HEK293 (cell line): ENCODE measurements at regions not wholly inside any gene's neighbourhood (a gene's known extent, or its start where the extent isn't known, plus 50 kb on each side); places are given as distances from the start of the nearest gene placed in this dataset.

ENCODE experiments used
- CTCF ChIA-PET: fragments of 350-600 bp; formaldehyde crosslinking; extraction: SDS; loops from one replicate; lab custom pipeline; 2021; ENCODE audit warnings: antibody characterized with exemption; lab: Yijun Ruan, JAX
- POLR2A ChIA-PET: fragments of 300-600 bp; formaldehyde crosslinking; extraction: SDS; loops from one replicate; lab custom pipeline; 2020; ENCODE audit warnings: antibody characterized with exemption, inconsistent platforms; lab: Yijun Ruan, JAX
- H3K27ac ChIP-seq: fragments of 200-500 bp; sonication (Bioruptor generic); 2 replicates; pipeline ENCODE4 v1.5.1; 2014; ENCODE audit warnings: low read depth, low read length, control low read depth, inconsistent platforms; ENCODE audit errors: extremely low read depth
- H3K36me3 ChIP-seq, 2 experiments: fragments of 200-500 bp in 1 of 2; sonication (Bioruptor generic) in 1 of 2; 1 replicate in 1 of 2; 2 replicates in 1 of 2; pipeline ENCODE4 v1.5.1; 2014 to 2017; ENCODE audit warnings: inconsistent platforms in 2 of 2, low read length in 2 of 2; ENCODE audit not compliant: control insufficient read depth in 2 of 2, insufficient read depth in 1 of 2
- H3K4me1 ChIP-seq: fragments of 200-500 bp; sonication (Bioruptor generic); 2 replicates; pipeline ENCODE4 v1.5.1; 2014; ENCODE audit warnings: mild to moderate bottlenecking, low read length, inconsistent platforms; ENCODE audit not compliant: control insufficient read depth, insufficient read depth
- H3K4me3 ChIP-seq: 2 replicates; pipeline ENCODE4 v1.5.1; 2011; ENCODE audit warnings: low read depth, mild to moderate bottlenecking, control low read depth, low read length, moderate library complexity
- H3K9me3 ChIP-seq: fragments of 200-500 bp; sonication (Bioruptor generic); 2 replicates; pipeline ENCODE4 v1.5.1; 2014; ENCODE audit warnings: low read depth, low read length, inconsistent platforms; ENCODE audit not compliant: control insufficient read depth, insufficient read depth
- OVOL3 ChIP-seq: fragments of 450-650 bp; formaldehyde crosslinking; IDR thresholded peaks from 2 replicates; pipeline ENCODE4 v1.5.1; 2016; ENCODE audit warnings: missing biosample characterization, missing genetic modification characterization
- SALL2 ChIP-seq: fragments of 450-650 bp; formaldehyde crosslinking; IDR thresholded peaks from 2 replicates; pipeline ENCODE4 v1.5.0; 2017; ENCODE audit warnings: missing biosample characterization, mild to moderate bottlenecking, missing genetic modification characterization, borderline replicate concordance
- SETDB1 ChIP-seq: IDR thresholded peaks from one replicate; pipeline ENCODE4 v1.6.1; 2017; ENCODE audit warnings: mild to moderate bottlenecking, low read length, moderate library complexity, mixed read lengths; ENCODE audit not compliant: insufficient read length
- SP7 ChIP-seq: fragments of 450-650 bp; formaldehyde crosslinking; IDR thresholded peaks from 2 replicates; pipeline ENCODE4 v1.5.1; 2016; ENCODE audit warnings: missing biosample characterization, missing genetic modification characterization
- ZBTB21 ChIP-seq: fragments of 450-650 bp; formaldehyde crosslinking; IDR thresholded peaks from 2 replicates; pipeline ENCODE4 v1.5.1; 2017; ENCODE audit warnings: missing biosample characterization, missing genetic modification characterization
- ZNF10 ChIP-seq: fragments of 450-650 bp; formaldehyde crosslinking; IDR thresholded peaks from 2 replicates; pipeline ENCODE4 v1.5.1; 2017; ENCODE audit warnings: missing biosample characterization, missing genetic modification characterization
- ZNF2 ChIP-seq: fragments of 450-650 bp; formaldehyde crosslinking; IDR thresholded peaks from 2 replicates; pipeline ENCODE4 v1.5.1; 2016; ENCODE audit warnings: missing biosample characterization, missing genetic modification characterization
- ZNF202 ChIP-seq: fragments of 450-650 bp; formaldehyde crosslinking; IDR thresholded peaks from 2 replicates; pipeline ENCODE4 v1.5.1; 2016; ENCODE audit warnings: missing biosample characterization, missing genetic modification characterization, borderline replicate concordance
- ZNF221 ChIP-seq: fragments of 450-650 bp; formaldehyde crosslinking; IDR thresholded peaks from 2 replicates; pipeline ENCODE4 v1.5.1; 2017; ENCODE audit warnings: missing biosample characterization, missing genetic modification characterization, borderline replicate concordance
- ZNF324 ChIP-seq: fragments of 450-650 bp; formaldehyde crosslinking; IDR thresholded peaks from 2 replicates; pipeline ENCODE4 v1.5.1; 2016; ENCODE audit warnings: missing biosample characterization, missing genetic modification characterization
- ZNF350 ChIP-seq: fragments of 450-650 bp; formaldehyde crosslinking; IDR thresholded peaks from 2 replicates; pipeline ENCODE4 v1.5.0; 2017; ENCODE audit warnings: missing biosample characterization, mild to moderate bottlenecking, missing genetic modification characterization
- ZNF433 ChIP-seq: fragments of 450-650 bp; formaldehyde crosslinking; IDR thresholded peaks from 2 replicates; pipeline ENCODE4 v1.5.1; 2016; ENCODE audit warnings: missing biosample characterization, missing genetic modification characterization, low read depth
- ZNF530 ChIP-seq: fragments of 450-650 bp; formaldehyde crosslinking; IDR thresholded peaks from 2 replicates; pipeline ENCODE4 v1.5.1; 2016; ENCODE audit warnings: low read depth, missing biosample characterization, missing genetic modification characterization
- ZNF548 ChIP-seq: fragments of 450-650 bp; formaldehyde crosslinking; IDR thresholded peaks from 2 replicates; pipeline ENCODE4 v1.5.1; 2016; ENCODE audit warnings: missing biosample characterization, missing genetic modification characterization
- ZNF830 ChIP-seq: fragments of 450-650 bp; IDR thresholded peaks from 2 replicates; pipeline ENCODE4 v1.5.0; 2018; ENCODE audit warnings: missing biosample characterization, missing genetic modification characterization, low read depth, mild to moderate bottlenecking, moderate library complexity
- TF ChIP-seq, protein P1 (sequence below): fragments of 450-650 bp; formaldehyde crosslinking; IDR thresholded peaks from 2 replicates; pipeline ENCODE4 v1.5.1; 2017; ENCODE audit warnings: missing biosample characterization, mild to moderate bottlenecking, missing genetic modification characterization, moderate library complexity
- TF ChIP-seq, protein P2 (sequence below): fragments of 450-650 bp; formaldehyde crosslinking; IDR thresholded peaks from 2 replicates; pipeline ENCODE4 v1.5.1; 2016; ENCODE audit warnings: missing biosample characterization, missing genetic modification characterization, borderline replicate concordance
- TF ChIP-seq, protein P3 (sequence below): fragments of 450-650 bp; formaldehyde crosslinking; IDR thresholded peaks from 2 replicates; pipeline ENCODE4 v1.5.1; 2016; ENCODE audit warnings: missing biosample characterization, missing genetic modification characterization
- TF ChIP-seq, protein P4 (sequence below): fragments of 450-650 bp; formaldehyde crosslinking; IDR thresholded peaks from 2 replicates; pipeline ENCODE4 v1.5.1; 2016; ENCODE audit warnings: missing biosample characterization, missing genetic modification characterization
- TF ChIP-seq, protein P5 (sequence below): fragments of 450-650 bp; formaldehyde crosslinking; IDR thresholded peaks from 2 replicates; pipeline ENCODE4 v1.5.1; 2016; ENCODE audit warnings: missing biosample characterization, missing genetic modification characterization

DNA sequence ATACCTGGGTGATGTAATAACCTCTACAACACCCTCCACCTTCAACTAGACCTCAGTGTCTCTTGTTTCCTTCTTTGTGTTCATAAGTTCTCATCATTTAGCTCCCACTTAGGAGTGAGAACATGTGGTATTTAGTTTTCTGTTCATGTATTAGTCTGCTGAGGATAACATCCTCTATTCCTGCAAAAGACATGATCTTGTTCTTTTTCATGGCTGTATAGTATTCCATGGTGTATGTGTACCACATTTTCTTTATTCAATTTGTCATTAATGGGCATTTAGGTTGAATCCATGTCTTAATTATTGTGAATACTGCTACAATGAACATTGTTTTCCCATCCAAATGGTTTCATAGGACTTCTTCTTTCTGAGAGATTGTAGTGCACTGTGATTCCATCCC lies 135.7 kb downstream of the MBL2 start:
- no peak overlapping the region for H3K4me3 ChIP-seq
- no peaks in the 10 kb centered on the region for H3K9me3 ChIP-seq
- ChIA-PET POLR2A (no interaction called here), CTCF (interaction anchor here (0.6 kb wide), 2 partner anchors 70 to 315 kb away, joined by 3 read pairs; no protein-coding TSS in a partner anchor)
- no peaks in the 10 kb centered on the region for H3K36me3 ChIP-seq
- H3K27ac ChIP-seq, result no peak overlapping the region
- no peaks in the 10 kb centered on the region for H3K4me1 ChIP-seq
- TF ChIP-seq ZNF2 (tag by site-specific recombination) (no peak), OVOL3 (no peak), ZBTB21 (no peak), ZNF548 (tag by site-specific recombination) (no peak), ZNF433 (tag by site-specific recombination) (no peak), ZNF350 (tag by site-specific recombination) (no peak), SALL2 (no peak), ZNF830 (tag by site-specific recombination) (no peak), ZNF10 (tag by site-specific recombination) (no peak), ZNF324 (tag by site-specific recombination) (no peak), ZNF530 (tag by site-specific recombination) (no peak), ZNF202 (0 out of 2 replicates have a peak, but pooled peaks have one; percentile 28), SETDB1 (peak; percentile 47), ZNF221 (tag by site-specific recombination) (no peak), SP7 (tag by site-specific recombination) (no peak)
- TF ChIP-seq, protein P1, sequence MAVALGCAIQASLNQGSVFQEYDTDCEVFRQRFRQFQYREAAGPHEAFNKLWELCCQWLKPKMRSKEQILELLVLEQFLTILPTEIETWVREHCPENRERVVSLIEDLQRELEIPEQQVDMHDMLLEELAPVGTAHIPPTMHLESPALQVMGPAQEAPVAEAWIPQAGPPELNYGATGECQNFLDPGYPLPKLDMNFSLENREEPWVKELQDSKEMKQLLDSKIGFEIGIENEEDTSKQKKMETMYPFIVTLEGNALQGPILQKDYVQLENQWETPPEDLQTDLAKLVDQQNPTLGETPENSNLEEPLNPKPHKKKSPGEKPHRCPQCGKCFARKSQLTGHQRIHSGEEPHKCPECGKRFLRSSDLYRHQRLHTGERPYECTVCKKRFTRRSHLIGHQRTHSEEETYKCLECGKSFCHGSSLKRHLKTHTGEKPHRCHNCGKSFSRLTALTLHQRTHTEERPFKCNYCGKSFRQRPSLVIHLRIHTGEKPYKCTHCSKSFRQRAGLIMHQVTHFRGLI (tag by site-specific recombination), result no peak
- TF ChIP-seq, protein P2, sequence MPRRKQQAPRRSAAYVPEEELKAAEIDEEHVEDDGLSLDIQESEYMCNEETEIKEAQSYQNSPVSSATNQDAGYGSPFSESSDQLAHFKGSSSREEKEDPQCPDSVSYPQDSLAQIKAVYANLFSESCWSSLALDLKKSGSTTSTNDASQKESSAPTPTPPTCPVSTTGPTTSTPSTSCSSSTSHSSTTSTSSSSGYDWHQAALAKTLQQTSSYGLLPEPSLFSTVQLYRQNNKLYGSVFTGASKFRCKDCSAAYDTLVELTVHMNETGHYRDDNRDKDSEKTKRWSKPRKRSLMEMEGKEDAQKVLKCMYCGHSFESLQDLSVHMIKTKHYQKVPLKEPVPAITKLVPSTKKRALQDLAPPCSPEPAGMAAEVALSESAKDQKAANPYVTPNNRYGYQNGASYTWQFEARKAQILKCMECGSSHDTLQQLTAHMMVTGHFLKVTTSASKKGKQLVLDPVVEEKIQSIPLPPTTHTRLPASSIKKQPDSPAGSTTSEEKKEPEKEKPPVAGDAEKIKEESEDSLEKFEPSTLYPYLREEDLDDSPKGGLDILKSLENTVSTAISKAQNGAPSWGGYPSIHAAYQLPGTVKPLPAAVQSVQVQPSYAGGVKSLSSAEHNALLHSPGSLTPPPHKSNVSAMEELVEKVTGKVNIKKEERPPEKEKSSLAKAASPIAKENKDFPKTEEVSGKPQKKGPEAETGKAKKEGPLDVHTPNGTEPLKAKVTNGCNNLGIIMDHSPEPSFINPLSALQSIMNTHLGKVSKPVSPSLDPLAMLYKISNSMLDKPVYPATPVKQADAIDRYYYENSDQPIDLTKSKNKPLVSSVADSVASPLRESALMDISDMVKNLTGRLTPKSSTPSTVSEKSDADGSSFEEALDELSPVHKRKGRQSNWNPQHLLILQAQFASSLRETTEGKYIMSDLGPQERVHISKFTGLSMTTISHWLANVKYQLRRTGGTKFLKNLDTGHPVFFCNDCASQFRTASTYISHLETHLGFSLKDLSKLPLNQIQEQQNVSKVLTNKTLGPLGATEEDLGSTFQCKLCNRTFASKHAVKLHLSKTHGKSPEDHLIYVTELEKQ (tag by site-specific recombination), result no peak
- TF ChIP-seq, protein P3, sequence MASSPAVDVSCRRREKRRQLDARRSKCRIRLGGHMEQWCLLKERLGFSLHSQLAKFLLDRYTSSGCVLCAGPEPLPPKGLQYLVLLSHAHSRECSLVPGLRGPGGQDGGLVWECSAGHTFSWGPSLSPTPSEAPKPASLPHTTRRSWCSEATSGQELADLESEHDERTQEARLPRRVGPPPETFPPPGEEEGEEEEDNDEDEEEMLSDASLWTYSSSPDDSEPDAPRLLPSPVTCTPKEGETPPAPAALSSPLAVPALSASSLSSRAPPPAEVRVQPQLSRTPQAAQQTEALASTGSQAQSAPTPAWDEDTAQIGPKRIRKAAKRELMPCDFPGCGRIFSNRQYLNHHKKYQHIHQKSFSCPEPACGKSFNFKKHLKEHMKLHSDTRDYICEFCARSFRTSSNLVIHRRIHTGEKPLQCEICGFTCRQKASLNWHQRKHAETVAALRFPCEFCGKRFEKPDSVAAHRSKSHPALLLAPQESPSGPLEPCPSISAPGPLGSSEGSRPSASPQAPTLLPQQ (tag by site-specific recombination), result no peak
- TF ChIP-seq, protein P4, sequence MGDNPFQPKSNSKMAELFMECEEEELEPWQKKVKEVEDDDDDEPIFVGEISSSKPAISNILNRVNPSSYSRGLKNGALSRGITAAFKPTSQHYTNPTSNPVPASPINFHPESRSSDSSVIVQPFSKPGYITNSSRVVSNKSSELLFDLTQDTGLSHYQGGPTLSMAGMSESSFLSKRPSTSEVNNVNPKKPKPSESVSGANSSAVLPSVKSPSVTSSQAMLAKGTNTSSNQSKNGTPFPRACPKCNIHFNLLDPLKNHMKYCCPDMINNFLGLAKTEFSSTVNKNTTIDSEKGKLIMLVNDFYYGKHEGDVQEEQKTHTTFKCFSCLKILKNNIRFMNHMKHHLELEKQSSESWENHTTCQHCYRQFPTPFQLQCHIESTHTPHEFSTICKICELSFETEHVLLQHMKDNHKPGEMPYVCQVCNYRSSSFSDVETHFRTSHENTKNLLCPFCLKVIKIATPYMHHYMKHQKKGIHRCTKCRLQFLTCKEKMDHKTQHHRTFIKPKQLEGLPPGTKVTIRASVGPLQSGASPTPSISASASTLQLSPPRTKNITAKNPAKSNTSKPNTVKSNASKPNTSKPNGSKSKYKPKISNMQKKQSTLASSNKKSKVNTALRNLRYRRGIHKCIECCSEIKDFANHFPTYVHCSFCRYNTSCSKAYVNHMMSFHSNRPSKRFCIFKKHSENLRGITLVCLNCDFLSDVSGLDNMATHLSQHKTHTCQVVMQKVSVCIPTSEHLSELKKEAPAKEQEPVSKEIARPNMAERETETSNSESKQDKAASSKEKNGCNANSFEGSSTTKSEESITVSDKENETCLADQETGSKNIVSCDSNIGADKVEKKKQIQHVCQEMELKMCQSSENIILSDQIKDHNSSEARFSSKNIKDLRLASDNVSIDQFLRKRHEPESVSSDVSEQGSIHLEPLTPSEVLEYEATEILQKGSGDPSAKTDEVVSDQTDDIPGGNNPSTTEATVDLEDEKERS (tag by site-specific recombination), result 0 out of 2 replicates have a peak, but pooled peaks have one; percentile 53
- TF ChIP-seq, protein P5, sequence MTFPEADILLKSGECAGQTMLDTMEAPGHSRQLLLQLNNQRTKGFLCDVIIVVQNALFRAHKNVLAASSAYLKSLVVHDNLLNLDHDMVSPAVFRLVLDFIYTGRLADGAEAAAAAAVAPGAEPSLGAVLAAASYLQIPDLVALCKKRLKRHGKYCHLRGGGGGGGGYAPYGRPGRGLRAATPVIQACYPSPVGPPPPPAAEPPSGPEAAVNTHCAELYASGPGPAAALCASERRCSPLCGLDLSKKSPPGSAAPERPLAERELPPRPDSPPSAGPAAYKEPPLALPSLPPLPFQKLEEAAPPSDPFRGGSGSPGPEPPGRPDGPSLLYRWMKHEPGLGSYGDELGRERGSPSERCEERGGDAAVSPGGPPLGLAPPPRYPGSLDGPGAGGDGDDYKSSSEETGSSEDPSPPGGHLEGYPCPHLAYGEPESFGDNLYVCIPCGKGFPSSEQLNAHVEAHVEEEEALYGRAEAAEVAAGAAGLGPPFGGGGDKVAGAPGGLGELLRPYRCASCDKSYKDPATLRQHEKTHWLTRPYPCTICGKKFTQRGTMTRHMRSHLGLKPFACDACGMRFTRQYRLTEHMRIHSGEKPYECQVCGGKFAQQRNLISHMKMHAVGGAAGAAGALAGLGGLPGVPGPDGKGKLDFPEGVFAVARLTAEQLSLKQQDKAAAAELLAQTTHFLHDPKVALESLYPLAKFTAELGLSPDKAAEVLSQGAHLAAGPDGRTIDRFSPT (tag by site-specific recombination), result no peak
